HG03354 (cell line): ENCODE measurements at regions not wholly inside any gene's neighbourhood (a gene's known extent, or its start where the extent isn't known, plus 50 kb on each side); places are given as distances from the start of the nearest gene placed in this dataset.

Source experiments
- ATAC-seq: cut with Tn5 transposase; IDR thresholded peaks from one replicate; pipeline ENCODE4 v1.9.1; 2021; ENCODE audit warnings: mild to moderate bottlenecking; ENCODE audit not compliant: unreplicated experiment, poor library complexity, severe bottlenecking

DNA sequence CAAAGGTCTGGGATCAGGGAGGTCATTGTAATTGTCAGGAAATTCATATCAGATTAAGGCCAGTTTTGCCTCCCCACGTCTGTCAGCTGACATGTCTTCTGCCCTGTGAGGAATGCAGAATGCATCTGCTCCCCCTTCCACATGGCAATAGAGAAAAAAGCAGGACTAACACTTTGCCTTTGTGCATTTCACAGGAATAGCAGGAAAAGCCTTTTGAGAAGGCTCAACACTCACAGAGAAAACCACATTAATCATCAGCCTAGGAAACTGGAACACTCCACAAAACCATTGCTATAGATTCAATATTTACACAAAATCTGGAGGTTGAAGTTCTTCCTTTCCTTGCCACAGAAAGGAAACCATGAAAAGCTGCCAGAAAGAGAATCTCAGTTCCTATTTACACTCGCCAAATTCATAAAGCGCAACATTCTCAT, 165.2 kb upstream of the HES1 start:
- ATAC-seq = peak; percentile 30

DNA sequence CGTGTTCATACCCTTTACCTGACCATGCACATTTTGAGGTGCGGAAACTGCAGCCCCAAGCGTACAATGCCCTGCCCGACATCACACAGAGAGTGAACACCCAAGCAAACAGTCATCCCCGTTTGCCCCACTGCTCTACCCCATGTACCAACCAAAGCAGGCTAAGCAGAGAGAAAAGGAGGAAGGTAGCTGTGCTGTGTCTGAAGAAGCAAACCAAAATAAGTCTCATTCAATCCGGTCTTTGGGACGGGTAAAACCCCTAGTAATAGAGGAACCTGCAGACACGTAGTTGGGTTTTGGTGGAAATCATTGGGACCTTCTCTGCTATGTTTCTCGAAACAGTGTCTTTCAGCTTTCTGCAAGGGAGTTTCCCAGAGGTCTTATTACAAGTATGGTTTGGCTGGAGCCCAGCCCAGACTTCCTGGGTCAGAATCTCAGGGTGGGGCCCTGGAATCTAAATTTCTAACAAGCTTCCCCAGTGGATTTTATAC, 164.6 kb upstream of the HES1 start:
- ATAC-seq = peak; percentile 69

DNA sequence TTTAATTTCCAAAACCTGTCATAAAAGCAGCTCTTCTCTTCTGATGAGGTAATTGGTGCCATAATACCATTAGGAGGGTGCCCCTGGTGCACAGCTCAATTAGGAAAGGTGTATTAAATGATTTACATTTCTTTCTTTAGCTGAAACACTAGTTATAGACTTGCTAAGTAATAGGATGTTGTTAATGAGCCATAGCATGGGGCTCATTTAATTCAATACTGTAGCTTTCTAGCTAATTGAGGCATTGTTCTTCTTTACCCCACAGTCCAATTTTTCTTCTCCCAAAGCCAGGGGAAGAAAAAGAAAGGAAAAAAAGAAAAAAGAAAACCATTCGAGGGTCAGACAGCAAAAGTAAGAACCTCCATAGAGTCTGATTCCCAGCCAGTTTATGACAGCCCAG, 164.0 kb upstream of the HES1 start:
- ATAC-seq = no peak

GRCh38 chr3:193972832-193973231, 163.1 kb upstream of the HES1 start:
- ATAC-seq = no peak

DNA sequence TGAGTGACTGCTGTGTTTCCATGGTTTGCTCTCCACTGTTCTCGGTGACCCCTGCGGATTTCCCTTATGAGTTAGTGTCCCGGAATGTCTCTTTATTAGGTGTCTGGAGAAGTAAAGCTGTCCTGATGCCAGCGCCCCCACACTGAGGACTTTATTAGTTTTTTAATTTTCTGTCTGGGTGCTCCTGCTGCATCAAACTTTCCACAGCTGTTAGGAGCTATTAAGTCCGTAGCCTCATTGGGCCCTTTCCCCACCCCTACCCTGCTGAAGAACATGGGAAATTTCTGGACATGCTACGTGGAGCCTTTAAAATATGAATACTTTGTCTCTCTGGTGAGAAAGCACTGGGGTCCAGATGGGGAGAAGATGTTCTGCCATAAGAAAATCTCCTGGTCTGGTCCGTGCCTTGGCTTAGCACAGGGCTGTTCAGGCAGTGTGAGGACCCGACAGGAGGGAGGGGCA, 161.7 kb upstream of the HES1 start:
- ATAC-seq = no peak

GRCh38 chr3:193974671-193975535, 161.0 kb upstream of the HES1 start:
- ATAC-seq = no peak

- no peak for ATAC-seq
Measured at GRCh38 chr3:193977622-193978021, 158.3 kb upstream of the HES1 start.

- no peak for ATAC-seq
Measured at GRCh38 chr3:193978030-193978429, 157.9 kb upstream of the HES1 start.

DNA sequence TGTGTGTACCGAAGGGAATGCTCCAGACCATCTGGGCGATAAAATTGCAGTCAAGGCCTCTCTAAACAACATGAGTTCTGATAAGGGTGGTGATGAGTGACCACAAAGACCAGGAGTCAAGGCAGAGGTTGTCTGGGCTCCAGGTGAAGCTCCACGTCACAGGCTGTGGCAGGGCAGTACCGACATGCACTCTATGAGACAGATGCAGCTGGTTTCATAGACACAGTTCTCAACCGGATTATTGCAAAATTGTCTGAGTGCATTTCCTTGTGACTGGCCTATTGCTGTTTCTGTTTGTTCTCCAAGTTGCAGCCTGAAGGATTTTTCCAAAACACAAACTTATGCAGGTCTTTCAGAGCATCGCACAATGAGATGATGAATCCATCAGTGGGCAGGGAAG, 157.5 kb upstream of the HES1 start:
- ATAC-seq = no peak

- ATAC-seq = no peak
Measured at GRCh38 chr3:193980326-193980725, 155.6 kb upstream of the HES1 start.

GRCh38 chr3:193980905-193981304, 155.0 kb upstream of the HES1 start:
- ATAC-seq = no peak

GRCh38 chr3:193981504-193981903, 154.4 kb upstream of the HES1 start:
- no peak for ATAC-seq

GRCh38 chr3:193982258-193982659, 153.7 kb upstream of the HES1 start:
- ATAC-seq = no peak

GRCh38 chr3:193983846-193984818, 151.8 kb upstream of the HES1 start:
- no peak for ATAC-seq

GRCh38 chr3:193984876-193985275, 151.1 kb upstream of the HES1 start:
- no peak for ATAC-seq

- ATAC-seq = no peak
Measured at GRCh38 chr3:193987186-193987585, 148.8 kb upstream of the HES1 start.

GRCh38 chr3:193989186-193989585, 146.8 kb upstream of the HES1 start:
- ATAC-seq = no peak

DNA sequence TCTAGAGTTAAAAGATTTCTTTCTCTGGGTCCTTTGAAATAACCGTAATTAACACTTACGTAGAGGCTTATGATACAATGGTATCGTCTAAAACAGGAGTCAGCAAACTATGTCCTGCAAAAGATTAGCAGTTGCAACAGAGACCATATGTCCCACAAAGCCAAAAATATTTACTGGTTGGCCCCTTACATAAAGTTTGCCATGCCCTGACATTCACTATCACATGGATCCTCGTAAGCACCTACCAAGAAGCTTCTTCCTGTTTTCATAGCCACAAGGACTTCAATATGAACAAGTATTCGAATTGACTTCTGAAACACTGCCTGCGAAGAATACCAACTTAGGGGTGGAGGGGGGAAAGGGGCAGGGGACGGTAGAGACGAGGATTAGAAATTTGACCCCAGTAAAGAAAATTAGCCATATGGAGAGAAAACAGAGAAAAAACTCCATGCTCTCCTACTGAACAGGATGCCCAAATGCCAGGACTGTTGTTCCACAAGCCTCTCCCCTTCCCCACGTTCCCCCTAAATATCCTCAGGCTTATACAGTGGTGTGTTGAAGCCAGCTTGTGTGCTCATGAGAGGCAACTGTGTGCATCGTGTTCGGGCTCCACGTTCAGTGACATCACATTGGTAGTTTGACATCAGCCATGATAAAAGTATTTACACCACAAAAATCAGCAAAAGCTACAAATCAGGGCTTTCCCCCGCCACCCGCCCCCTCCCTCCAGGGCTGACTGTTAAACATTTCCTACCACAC, 144.1 kb upstream of the HES1 start:
- no peak for ATAC-seq

- no peak for ATAC-seq
Measured at GRCh38 chr3:193992425-193993037, 143.4 kb upstream of the HES1 start.
